Breast epithelium (tissue), 4 donors: ENCODE measurements at regions not wholly inside any gene's neighbourhood (a gene's known extent, or its start where the extent isn't known, plus 50 kb on each side); places are given as distances from the start of the nearest gene placed in this dataset.

Experiments
- DNase-seq, 2 donors: peaks; one replicate each; pipeline ENCODE4 v3.0.0-alpha.2; 2019; ENCODE audit warnings: low spot score in 2 of 2
- H3K27ac ChIP-seq, 2 donors: fragments of 200-600 bp; sonication (generic) in 1 of 2; one replicate each; pipeline ENCODE4 v1.5.1; 2016 to 2019; ENCODE audit warnings: mild to moderate bottlenecking in 1 of 2
- H3K27me3 ChIP-seq, 2 donors: fragments of 200-600 bp; sonication (generic) in 1 of 2; one replicate each; pipeline versions ENCODE4 v1.5.1 to v1.6.0; 2017 to 2019; ENCODE audit warnings: control low read depth in 1 of 2, mild to moderate bottlenecking in 1 of 2
- H3K36me3 ChIP-seq: fragments of 200-600 bp; one replicate; pipeline ENCODE4 v1.5.1; 2019
- H3K4me1 ChIP-seq, 2 donors: fragments of 200-600 bp; sonication (generic); one replicate each; pipeline ENCODE4 v1.5.1; 2016 to 2019; ENCODE audit warnings: control low read depth in 1 of 2
- H3K4me3 ChIP-seq, 3 donors: fragments of 200-600 bp; sonication (generic); 1 replicate in 2 of 3; 2 replicates in 1 of 3; pipeline ENCODE4 v1.5.1; 2016 to 2019; ENCODE audit warnings: mild to moderate bottlenecking in 3 of 3, moderate library complexity in 2 of 3
- H3K9me3 ChIP-seq, 2 donors: fragments of 200-600 bp; sonication (generic) in 1 of 2; one replicate each; pipeline ENCODE4 v1.5.1; 2016 to 2019; ENCODE audit warnings: control low read depth in 1 of 2
- CTCF ChIP-seq, 3 donors: fragments of 450-650 bp; IDR thresholded peaks; one replicate each; pipeline ENCODE4 v1.5.1; 2016 to 2017; ENCODE audit warnings: antibody characterized with exemption in 3 of 3, mild to moderate bottlenecking in 3 of 3, moderate library complexity in 3 of 3
- POLR2A ChIP-seq: fragments of 450-650 bp; IDR thresholded peaks from one replicate; pipeline ENCODE4 v1.6.1; 2016; ENCODE audit warnings: antibody characterized with exemption, mild to moderate bottlenecking, moderate library complexity
- POLR2AphosphoS5 ChIP-seq, 3 donors: sonication (generic); formaldehyde crosslinking; IDR thresholded peaks; one replicate each; pipeline ENCODE4 v1.6.1; 2017; ENCODE audit warnings: antibody characterized with exemption in 3 of 3
- intact Hi-C: fragments of 100-400 bp; cut with DNase I; formaldehyde crosslinking; loops from one replicate; pipeline ENCODE4 v1.15.1; 2023; ENCODE audit warnings: low total_unique reads

- Histone ChIP-seq H3K9me3 (no peaks in the 10 kb centered on the region), H3K4me3 (no peak overlapping the region), H3K4me1 (no peaks in the 10 kb centered on the region), H3K27me3 (peaks cover 0 to 14% of the 10 kb centered on the region in 2 donors), H3K36me3 (no peaks in the 10 kb centered on the region), H3K27ac (no peak overlapping the region)
- TF ChIP-seq POLR2A: no peak
- TF ChIP-seq CTCF (IDR thresholded peaks at IDR 0.05): no peak
- TF ChIP-seq POLR2AphosphoS5 (IDR thresholded peaks at IDR 0.05): no peak
- DNase-seq: no peak
- intact Hi-C loops: no loop called here
These were observed 78.6 kb upstream of the RTL6 start for GRCh38 chr22:44576311-44577260.

- peak overlapping the region in 1 of 2 donors; percentile 60 for H3K27ac ChIP-seq
- H3K4me3 ChIP-seq: no peak overlapping the region
- H3K4me1 ChIP-seq: no peaks in the 10 kb centered on the region
- DNase-seq: no peak
- intact Hi-C loops: no loop called here
- peaks cover 0 to 14% of the 10 kb centered on the region in 2 donors for H3K27me3 ChIP-seq
- no peaks in the 10 kb centered on the region for H3K36me3 ChIP-seq
- TF ChIP-seq CTCF (IDR thresholded peaks at IDR 0.05) (no peak), POLR2A (no peak), POLR2AphosphoS5 (IDR thresholded peaks at IDR 0.05) (no peak)
- H3K9me3 ChIP-seq: no peaks in the 10 kb centered on the region
These were observed 77.6 kb upstream of the RTL6 start for GRCh38 chr22:44575381-44576268.

GRCh38 chr22:44574640-44575380 lies 76.8 kb upstream of the RTL6 start:
- DNase-seq: no peak
- no peak for TF ChIP-seq CTCF (IDR thresholded peaks at IDR 0.05)
- TF ChIP-seq POLR2AphosphoS5 (IDR thresholded peaks at IDR 0.05): no peak
- TF ChIP-seq POLR2A: no peak
- H3K27ac ChIP-seq: peak overlapping the region; percentile 32 to 60

GRCh38 chr22:44574057-44574639 lies 76.1 kb upstream of the RTL6 start:
- Histone ChIP-seq H3K4me1 (no peaks in the 10 kb centered on the region), H3K36me3 (no peaks in the 10 kb centered on the region), H3K27me3 (peaks cover 0 to 17% of the 10 kb centered on the region in 2 donors), H3K4me3 (no peak overlapping the region), H3K27ac (peak overlapping the region; percentile 32 to 60), H3K9me3 (no peaks in the 10 kb centered on the region)
- TF ChIP-seq POLR2AphosphoS5 (IDR thresholded peaks at IDR 0.05): no peak
- TF ChIP-seq CTCF (IDR thresholded peaks at IDR 0.05): no peak
- TF ChIP-seq POLR2A: no peak
- DNase-seq: peak; percentile 55 to 70
- intact Hi-C loops: no loop called here

More at GRCh38 chr22:44574640-44575380, 76.8 kb upstream of the RTL6 start:
- Histone ChIP-seq H3K36me3 (no peaks in the 10 kb centered on the region), H3K4me1 (no peaks in the 10 kb centered on the region), H3K4me3 (no peak overlapping the region), H3K9me3 (no peaks in the 10 kb centered on the region), H3K27me3 (peaks cover 0 to 17% of the 10 kb centered on the region in 2 donors)
- intact Hi-C loops: no loop called here
